Smooth muscle cell (in vitro differentiated cells): ENCODE measurements at regions not wholly inside any gene's neighbourhood (a gene's known extent, or its start where the extent isn't known, plus 50 kb on each side); places are given as distances from the start of the nearest gene placed in this dataset.

Source experiments
- DNase-seq: peaks from one replicate; lab custom pipeline; 2025; ENCODE audit not compliant: unreplicated experiment; lab: John Stamatoyannopoulos, UW
- H2AFZ ChIP-seq: fragments of 200-600 bp; sonication (generic); 2 replicates; pipeline ENCODE4 v1.6.0; 2016; ENCODE audit warnings: antibody characterized with exemption, low read depth, mild to moderate bottlenecking
- H3F3A ChIP-seq: fragments of 200-600 bp; sonication (generic); 2 replicates; pipeline ENCODE4 v1.6.0; 2017; ENCODE audit warnings: antibody characterized with exemption, low read depth
- H3K27ac ChIP-seq: fragments of 200-600 bp; sonication (generic); 2 replicates; pipeline ENCODE4 v1.5.1; 2016; ENCODE audit warnings: low read depth, mild to moderate bottlenecking
- H3K27me3 ChIP-seq: fragments of 200-600 bp; sonication (generic); 2 replicates; pipeline ENCODE4 v1.6.1; 2016; ENCODE audit warnings: low read depth, mild to moderate bottlenecking
- H3K36me3 ChIP-seq: fragments of 200-600 bp; sonication (generic); 2 replicates; pipeline ENCODE4 v1.5.1; 2016; ENCODE audit warnings: low read depth
- H3K4me1 ChIP-seq: fragments of 200-600 bp; sonication (generic); 2 replicates; pipeline ENCODE4 v1.5.1; 2016; ENCODE audit warnings: low read depth
- H3K4me2 ChIP-seq: fragments of 200-600 bp; sonication (generic); 2 replicates; pipeline ENCODE4 v1.6.0; 2016; ENCODE audit warnings: mild to moderate bottlenecking
- H3K4me3 ChIP-seq: fragments of 200-600 bp; sonication (generic); 2 replicates; pipeline ENCODE4 v1.5.1; 2016; ENCODE audit warnings: mild to moderate bottlenecking
- H3K79me2 ChIP-seq: fragments of 200-600 bp; sonication (generic); 2 replicates; pipeline ENCODE4 v1.6.0; 2016; ENCODE audit warnings: low read depth, mild to moderate bottlenecking
- H3K9ac ChIP-seq: fragments of 200-600 bp; sonication (generic); 2 replicates; pipeline ENCODE4 v1.6.0; 2016; ENCODE audit warnings: low read depth
- H3K9me3 ChIP-seq: fragments of 200-600 bp; sonication (generic); replicated peaks from 2 replicates; pipeline ENCODE4 v1.5.1; 2016; ENCODE audit warnings: low read depth
- H4K20me1 ChIP-seq: fragments of 200-600 bp; sonication (generic); 2 replicates; pipeline ENCODE4 v1.6.0; 2016; ENCODE audit warnings: low read depth
- CTCF ChIP-seq: fragments of 200-600 bp; sonication (generic); IDR thresholded peaks from 2 replicates; pipeline ENCODE4 v1.5.1; 2017; ENCODE audit warnings: borderline replicate concordance, mild to moderate bottlenecking, antibody characterized with exemption; ENCODE audit not compliant: insufficient read depth, poor library complexity, severe bottlenecking
- WGBS: methylation state at CpG from one replicate; pipeline ENCODE4 v1.1.7; 2016; ENCODE audit warnings: low lambda C conversion rate; 5-methylcytosine and 5-hydroxymethylcytosine counted together

GRCh38 chr9:72464857-72465592 is 56.4 kb upstream of the TMC1 start:
- WGBS, result 83% methylated on average over 9 of the region's 9 CpGs
- Histone ChIP-seq H2AFZ (peak overlapping the region; percentile 52), H3F3A (no peaks in the 10 kb centered on the region), H3K9me3 (no peaks in the 10 kb centered on the region), H3K4me2 (no peak overlapping the region), H3K79me2 (no peaks in the 10 kb centered on the region), H3K36me3 (no peaks in the 10 kb centered on the region), H3K27ac (peak overlapping the region; percentile 13), H3K4me1 (no peaks in the 10 kb centered on the region), H4K20me1 (no peaks in the 10 kb centered on the region), H3K4me3 (no peak overlapping the region), H3K27me3 (no peaks in the 10 kb centered on the region), H3K9ac (no peak overlapping the region)
- DNase-seq, result no peak
- TF ChIP-seq CTCF, result no peak

DNA sequence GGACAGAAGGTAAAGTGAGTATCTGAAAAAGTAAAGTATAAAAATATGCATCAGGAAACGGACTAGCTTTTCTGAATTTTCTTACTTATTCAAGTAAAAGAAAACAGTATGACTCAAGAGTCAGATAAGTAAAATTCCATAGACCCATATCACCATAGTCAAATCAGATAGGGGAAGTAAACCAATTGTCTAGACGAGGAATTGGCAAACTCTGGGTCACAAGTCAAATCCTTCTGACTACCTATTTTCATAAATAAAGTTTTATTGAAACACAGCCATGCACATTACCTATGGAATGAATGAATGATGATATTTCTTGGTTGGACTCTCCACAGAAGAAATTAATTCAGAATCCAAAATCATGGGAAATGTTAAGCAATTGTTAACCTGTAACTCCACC is 59.1 kb upstream of the TMC1 start:
- no peaks in the 10 kb centered on the region for H3K4me1 ChIP-seq
- no peak overlapping the region for H3K27ac ChIP-seq
- no peaks in the 10 kb centered on the region for H3K9me3 ChIP-seq
- DNase-seq, result no peak
- no peak overlapping the region for H2AFZ ChIP-seq
- no peaks in the 10 kb centered on the region for H3K36me3 ChIP-seq
- H3K4me3 ChIP-seq, result no peak overlapping the region
- H3K9ac ChIP-seq, result no peak overlapping the region
- H3F3A ChIP-seq, result no peaks in the 10 kb centered on the region
- 44% methylated on average over 2 of the region's 2 CpGs for WGBS
- no peaks in the 10 kb centered on the region for H3K79me2 ChIP-seq
- no peak overlapping the region for H3K4me2 ChIP-seq
- H3K27me3 ChIP-seq, result no peaks in the 10 kb centered on the region
- TF ChIP-seq CTCF, result no peak
- H4K20me1 ChIP-seq, result no peaks in the 10 kb centered on the region

GRCh38 chr9:72460342-72461312 is 60.8 kb upstream of the TMC1 start:
- H3K4me2 ChIP-seq, result no peak overlapping the region
- no peaks in the 10 kb centered on the region for H3K27me3 ChIP-seq
- DNase-seq, result no peak
- H3K9me3 ChIP-seq, result no peaks in the 10 kb centered on the region
- no peaks in the 10 kb centered on the region for H3K79me2 ChIP-seq
- H2AFZ ChIP-seq, result no peak overlapping the region
- no peaks in the 10 kb centered on the region for H3K36me3 ChIP-seq
- 85% methylated on average over 7 of the region's 7 CpGs for WGBS
- H3K4me3 ChIP-seq, result no peak overlapping the region
- H3K9ac ChIP-seq, result no peak overlapping the region
- no peak for TF ChIP-seq CTCF
- H3K27ac ChIP-seq, result no peak overlapping the region
- H3F3A ChIP-seq, result no peaks in the 10 kb centered on the region
- no peaks in the 10 kb centered on the region for H4K20me1 ChIP-seq
- H3K4me1 ChIP-seq, result peaks cover 3% of the 10 kb centered on the region
